ENCODE measurements at regions not wholly inside any gene's neighbourhood (a gene's known extent, or its start where the extent isn't known, plus 50 kb on each side); places are given as distances from the start of the nearest gene placed in this dataset.
"Not testable (repeated sequence)": the region's sequence is repeated elsewhere in the genome, so short reads cannot be mapped to it uniquely, and the experiment has no call there.

- not testable (repeated sequence) for TF ChIP-seq CTCF (IDR thresholded peaks at IDR 0.05; ENCODE audit: insufficient read depth, low read length); SPI1 (IDR thresholded peaks at IDR 0.05; ENCODE audit: borderline replicate concordance, low read depth); POLR2AphosphoS5 (IDR thresholded peaks at IDR 0.05; ENCODE audit: low read depth); REST (IDR thresholded peaks at IDR 0.05; ENCODE audit: insufficient replicate concordance, low read depth)
These were observed 100.2 kb downstream of the APOB start for GRCh38 chr2:20943721-20944120.

Measured in HL-60 (cell line).